Mammary epithelial cell (primary cell): ENCODE measurements at regions not wholly inside any gene's neighbourhood (a gene's known extent, or its start where the extent isn't known, plus 50 kb on each side); places are given as distances from the start of the nearest gene placed in this dataset.

ENCODE experiments used
- EZH2 ChIP-seq: IDR thresholded peaks from 2 replicates; pipeline ENCODE4 v1.6.1; 2012; ENCODE audit warnings: low read length, inconsistent platforms, borderline replicate concordance
- TF ChIP-seq, protein P1 (sequence below), 2 donors: IDR thresholded peaks in 1 of 2; conservative IDR thresholded peaks in 1 of 2; 2 replicates each; pipeline ENCODE4 v1.5.1; 2011 to 2012; ENCODE audit warnings: inconsistent platforms in 2 of 2, low read length in 2 of 2, mild to moderate bottlenecking in 2 of 2, control low read depth in 1 of 2, low read depth in 1 of 2; ENCODE audit not compliant: insufficient read depth in 1 of 2; ENCODE audit errors: extremely low read depth in 1 of 2

DNA sequence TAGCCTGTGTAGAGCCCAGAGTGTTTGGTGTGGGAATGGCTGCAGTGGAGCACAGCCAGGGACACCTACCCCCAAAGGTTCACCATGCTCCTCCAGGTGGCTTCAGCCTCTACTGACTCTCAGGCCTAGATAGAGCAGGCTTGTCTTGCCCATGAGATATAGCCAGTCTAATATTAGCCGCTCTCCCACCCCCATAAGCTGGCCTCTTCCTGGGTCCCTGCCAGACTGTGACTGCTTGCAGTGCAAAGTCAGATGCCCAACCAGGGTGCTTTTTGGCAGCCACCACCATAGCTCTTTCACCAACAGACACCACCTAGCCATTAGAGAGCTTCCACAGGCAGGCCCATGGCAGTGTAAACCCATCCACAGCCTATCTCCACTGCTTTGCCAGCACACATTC lies 405.3 kb downstream of the MBD2 start:
- TF ChIP-seq, protein P1, sequence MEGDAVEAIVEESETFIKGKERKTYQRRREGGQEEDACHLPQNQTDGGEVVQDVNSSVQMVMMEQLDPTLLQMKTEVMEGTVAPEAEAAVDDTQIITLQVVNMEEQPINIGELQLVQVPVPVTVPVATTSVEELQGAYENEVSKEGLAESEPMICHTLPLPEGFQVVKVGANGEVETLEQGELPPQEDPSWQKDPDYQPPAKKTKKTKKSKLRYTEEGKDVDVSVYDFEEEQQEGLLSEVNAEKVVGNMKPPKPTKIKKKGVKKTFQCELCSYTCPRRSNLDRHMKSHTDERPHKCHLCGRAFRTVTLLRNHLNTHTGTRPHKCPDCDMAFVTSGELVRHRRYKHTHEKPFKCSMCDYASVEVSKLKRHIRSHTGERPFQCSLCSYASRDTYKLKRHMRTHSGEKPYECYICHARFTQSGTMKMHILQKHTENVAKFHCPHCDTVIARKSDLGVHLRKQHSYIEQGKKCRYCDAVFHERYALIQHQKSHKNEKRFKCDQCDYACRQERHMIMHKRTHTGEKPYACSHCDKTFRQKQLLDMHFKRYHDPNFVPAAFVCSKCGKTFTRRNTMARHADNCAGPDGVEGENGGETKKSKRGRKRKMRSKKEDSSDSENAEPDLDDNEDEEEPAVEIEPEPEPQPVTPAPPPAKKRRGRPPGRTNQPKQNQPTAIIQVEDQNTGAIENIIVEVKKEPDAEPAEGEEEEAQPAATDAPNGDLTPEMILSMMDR (conservative IDR thresholded peaks at IDR 0.05 in 1 of 2, IDR thresholded peaks at IDR 0.05 in 1 of 2; ENCODE audit: extremely low read depth in 1 of 2, insufficient read depth in 1 of 2, low read depth in 1 of 2, low read length in 2 of 2), result no peak
- no peak for TF ChIP-seq EZH2
